HepG2 (cell line): ENCODE measurements at regions not wholly inside any gene's neighbourhood (a gene's known extent, or its start where the extent isn't known, plus 50 kb on each side); places are given as distances from the start of the nearest gene placed in this dataset.

Experiments
- ATAC-seq: fragments of 200-7000 bp; cut with Tn5 transposase; 3 replicates; pipeline ENCODE4 v1.9.1; 2020; ENCODE audit warnings: mild to moderate bottlenecking, moderate library complexity
- BruUV-seq: library from RNA; stranded (reverse); fragments of 400-500 nt; replicated peaks from 2 replicates; lab custom pipeline; 2021; lab: Mats Ljungman, UMichigan
- CTCF ChIA-PET: fragments of 300-600 bp; formaldehyde crosslinking; extraction: SDS; loops from one replicate; lab custom pipeline; 2021; ENCODE audit warnings: low total read pairs, inconsistent platforms, low intra/inter-chr PET ratio; lab: Yijun Ruan, JAX
- POLR2A ChIA-PET: fragments of 350-600 bp; sonication (Branson Sonifier 250); formaldehyde crosslinking; loops from one replicate; lab custom pipeline; 2020; ENCODE audit warnings: antibody characterized with exemption, inconsistent platforms; lab: Yijun Ruan, JAX
- DNase-seq: peaks from one replicate; pipeline ENCODE4 v3.0.0-alpha.2; 2015; ENCODE audit warnings: low spot score
- FAIRE-seq: peaks from 3 replicates; lab custom pipeline; 2011; peaks lifted over from hg19 to GRCh38; lab: Jason Lieb, UNC
- H2AFZ ChIP-seq: one replicate; pipeline ENCODE4 v1.6.1; 2011; ENCODE audit warnings: low read length, inconsistent platforms
- H3K27ac ChIP-seq: fragments of 300-600 bp; 3 replicates; pipeline ENCODE4 v1.8.0; 2011; ENCODE audit warnings: mixed run types, mild to moderate bottlenecking, mixed read lengths, low read length, inconsistent platforms; ENCODE audit not compliant: insufficient read depth; ENCODE audit errors: extremely low read length
- H3K27me3 ChIP-seq, 2 experiments: fragments of 200-600 bp in 1 of 2; 2 replicates in 1 of 2; 3 replicates in 1 of 2; pipeline versions ENCODE4 v1.6.0 to v1.8.0; 2011; ENCODE audit warnings: low read length in 2 of 2, mild to moderate bottlenecking in 2 of 2, moderate library complexity in 2 of 2, inconsistent platforms in 1 of 2; ENCODE audit not compliant: insufficient read depth in 2 of 2, control insufficient read depth in 1 of 2
- H3K36me3 ChIP-seq, 2 experiments: fragments of 200-600 bp in 1 of 2; replicated peaks in 1 of 2; 2 replicates in 1 of 2; 3 replicates in 1 of 2; pipeline versions ENCODE4 v1.5.1 to v1.8.0; 2011; ENCODE audit warnings: low read length in 2 of 2, inconsistent platforms in 1 of 2; ENCODE audit not compliant: insufficient read depth in 2 of 2, control insufficient read depth in 1 of 2
- H3K4me1 ChIP-seq: 2 replicates; pipeline ENCODE4 v1.5.1; 2012; ENCODE audit warnings: low read length, inconsistent platforms; ENCODE audit not compliant: insufficient read depth
- H3K4me2 ChIP-seq: 2 replicates; pipeline ENCODE4 v1.6.0; 2011; ENCODE audit warnings: low read depth, low read length, inconsistent platforms
- H3K4me3 ChIP-seq, 3 experiments: fragments of 200-600 bp in 1 of 3; sonication (generic), shearing (Covaris generic) in 1 of 3; replicated peaks in 1 of 3; 2 replicates each; pipeline ENCODE4 v1.5.1; 2011 to 2016; ENCODE audit warnings: low read length in 3 of 3, inconsistent platforms in 2 of 3, low read depth in 2 of 3, mild to moderate bottlenecking in 2 of 3, control low read depth in 1 of 3, mixed read lengths in 1 of 3; ENCODE audit not compliant: insufficient read depth in 1 of 3
- H3K79me2 ChIP-seq: one replicate; pipeline ENCODE4 v1.6.1; 2011; ENCODE audit warnings: low read length, inconsistent platforms; ENCODE audit not compliant: insufficient read depth
- H3K9ac ChIP-seq: 2 replicates; pipeline ENCODE4 v1.6.0; 2011; ENCODE audit warnings: mild to moderate bottlenecking, low read depth, low read length, inconsistent platforms; ENCODE audit not compliant: insufficient read depth
- H3K9me3 ChIP-seq: 2 replicates; pipeline ENCODE4 v1.5.1; 2012; ENCODE audit warnings: mild to moderate bottlenecking, low read length
- H4K20me1 ChIP-seq: 2 replicates; pipeline ENCODE4 v1.6.0; 2011; ENCODE audit warnings: inconsistent platforms, mild to moderate bottlenecking, low read length, moderate library complexity; ENCODE audit not compliant: insufficient read depth
- ATRX ChIP-seq: sonication (generic); formaldehyde crosslinking; IDR thresholded peaks from 2 replicates; pipeline ENCODE4 v1.4.0; 2020; ENCODE audit warnings: missing genetic modification reagents, borderline replicate concordance
- GTF3A ChIP-seq: sonication (generic); formaldehyde crosslinking; conservative IDR thresholded peaks from 2 replicates; pipeline ENCODE4 v1.4.0; 2020; ENCODE audit warnings: mild to moderate bottlenecking, missing genetic modification reagents
- HMG20A ChIP-seq: IDR thresholded peaks from 2 replicates; pipeline ENCODE4 v1.6.1; 2016; ENCODE audit warnings: borderline replicate concordance
- LCORL ChIP-seq, 2 experiments: fragments of 450-650 bp in 1 of 2; sonication (generic) in 1 of 2; formaldehyde crosslinking in 1 of 2; IDR thresholded peaks; 2 replicates each; pipeline versions ENCODE4 v1.5.0 to v1.6.1; 2017 to 2020; ENCODE audit warnings: antibody characterized with exemption in 1 of 2, missing genetic modification reagents in 1 of 2
- MEIS1 ChIP-seq: sonication (generic); formaldehyde crosslinking; IDR thresholded peaks from 2 replicates; pipeline ENCODE4 v1.9.0; 2021; ENCODE audit warnings: mild to moderate bottlenecking, missing genetic modification reagents, moderate library complexity, borderline replicate concordance
- SIX1 ChIP-seq: sonication (generic); formaldehyde crosslinking; IDR thresholded peaks from 2 replicates; pipeline ENCODE4 v1.4.0; 2020; ENCODE audit warnings: missing genetic modification reagents, borderline replicate concordance
- U2AF2 ChIP-seq: fragments of 200-400 bp; formaldehyde crosslinking; IDR thresholded peaks from 2 replicates; pipeline ENCODE4 v1.6.1; 2017; ENCODE audit warnings: low read depth, mild to moderate bottlenecking, low read length
- ZBTB37 ChIP-seq: sonication (generic); formaldehyde crosslinking; IDR thresholded peaks from 2 replicates; pipeline ENCODE4 v1.4.0; 2020; ENCODE audit warnings: mild to moderate bottlenecking, missing genetic modification reagents
- ZBTB38 ChIP-seq: sonication (generic); formaldehyde crosslinking; IDR thresholded peaks from 2 replicates; pipeline ENCODE4 v1.5.1; 2020; ENCODE audit warnings: mild to moderate bottlenecking, missing genetic modification reagents
- ZC3H13 ChIP-seq: sonication (generic); formaldehyde crosslinking; IDR thresholded peaks from 2 replicates; pipeline ENCODE4 v1.8.1; 2023; ENCODE audit warnings: mild to moderate bottlenecking, missing genetic modification reagents, moderate library complexity
- ZFP37 ChIP-seq: sonication (generic); formaldehyde crosslinking; IDR thresholded peaks from 2 replicates; pipeline ENCODE4 v1.4.0; 2020; ENCODE audit warnings: missing genetic modification reagents, borderline replicate concordance
- ZNF24 ChIP-seq: fragments of 450-650 bp; IDR thresholded peaks from 2 replicates; pipeline ENCODE4 v1.6.1; 2017; ENCODE audit warnings: antibody characterized with exemption, mild to moderate bottlenecking
- ZNF292 ChIP-seq: sonication (generic); formaldehyde crosslinking; IDR thresholded peaks from 2 replicates; pipeline ENCODE4 v1.8.1; 2022; ENCODE audit warnings: mild to moderate bottlenecking, low read depth, missing genetic modification reagents, borderline replicate concordance
- ZNF350 ChIP-seq: sonication (generic); formaldehyde crosslinking; IDR thresholded peaks from 2 replicates; pipeline ENCODE4 v1.4.0; 2020; ENCODE audit warnings: mild to moderate bottlenecking, low read depth, missing genetic modification reagents, borderline replicate concordance
- ZNF407 ChIP-seq: sonication (generic); formaldehyde crosslinking; IDR thresholded peaks from one replicate; pipeline ENCODE4 v1.5.1; 2020; ENCODE audit warnings: mild to moderate bottlenecking, missing genetic modification reagents; ENCODE audit errors: not compliant biosample characterization
- ZNF761 ChIP-seq: sonication (generic); formaldehyde crosslinking; conservative IDR thresholded peaks from 2 replicates; pipeline ENCODE4 v1.4.0; 2020; ENCODE audit warnings: mild to moderate bottlenecking, missing genetic modification reagents
- WGBS: methylation state at CpG from one replicate; pipeline ENCODE4 v1.1.6; 2017; ENCODE audit warnings: low lambda C conversion rate; 5-methylcytosine and 5-hydroxymethylcytosine counted together
- in situ Hi-C: cut with HindIII; loops from 2 replicates; pipeline ENCODE4 v1.10.0; 2017; ENCODE audit warnings: low pct_unique_long_range_greater_than_20kb; ENCODE audit not compliant: extremely low pct_ligation_motif_present
- intact Hi-C: fragments of 100-400 bp; cut with micrococcal nuclease; formaldehyde crosslinking; loops from one replicate; pipeline ENCODE4 v1.10.0; 2022; ENCODE audit not compliant: unreplicated experiment
- TF ChIP-seq, protein P1 (sequence below): IDR thresholded peaks from 2 replicates; pipeline ENCODE4 v1.6.1; 2016; ENCODE audit warnings: low read depth, borderline replicate concordance

DNA sequence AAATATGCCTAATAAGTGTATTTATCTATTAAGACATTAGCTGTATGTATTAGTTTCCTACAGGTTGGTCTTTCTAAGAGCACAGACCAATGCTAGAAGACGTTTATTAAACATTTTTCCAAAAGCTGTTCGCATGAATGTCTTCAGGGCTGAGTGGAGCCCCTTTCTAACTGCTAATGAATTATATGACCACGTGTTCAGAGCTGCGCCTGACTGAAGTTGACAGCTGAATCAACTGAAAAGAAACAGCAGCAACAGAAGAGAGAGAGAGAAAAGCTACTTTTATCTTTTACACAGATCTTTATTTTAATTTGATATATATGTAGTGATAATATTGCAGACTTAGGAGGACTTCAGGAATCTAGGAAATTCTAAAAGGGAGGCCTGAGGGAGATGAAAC lies 75.2 kb upstream of the ARID1B start:
- Histone ChIP-seq H2AFZ (no peak overlapping the region), H3K27me3 (peaks cover 0 to 18% of the 10 kb centered on the region in 2 experiments; a peak in 3 of 5 replicates), H3K9ac (no peak overlapping the region), H3K9me3 (no peaks in the 10 kb centered on the region), H3K4me2 (no peak overlapping the region), H3K4me1 (no peaks in the 10 kb centered on the region), H3K36me3 (no peaks in the 10 kb centered on the region), H3K27ac (no peak overlapping the region), H4K20me1 (no peaks in the 10 kb centered on the region), H3K4me3 (no peak overlapping the region), H3K79me2 (no peaks in the 10 kb centered on the region)
- intact Hi-C loops: no loop called here
- BruUV-seq: no TSS peak
- DNase-seq (no peak), FAIRE-seq (no peak), ATAC-seq (no peak)
- ChIA-PET POLR2A (no interaction called here), CTCF (no interaction called here)
- in situ Hi-C loops: no loop called here
- 24% methylated on average over 4 of the region's 4 CpGs for WGBS
- TF ChIP-seq SIX1 (CRISPR knock-in tag) (no peak), ZNF407 (CRISPR knock-in tag) (no peak), ATRX (CRISPR knock-in tag) (no peak), ZNF350 (no peak), ZNF24 (no peak), GTF3A (CRISPR knock-in tag) (no peak), ZFP37 (CRISPR knock-in tag) (no peak), HMG20A (no peak), U2AF2 (no peak), ZNF292 (CRISPR knock-in tag) (no peak), MEIS1 (no peak), LCORL (IDR thresholded peaks at IDR 0.05) (no peak), LCORL (CRISPR knock-in tag; IDR thresholded peaks at IDR 0.05) (no peak), ZBTB37 (no peak), ZC3H13 (CRISPR knock-in tag) (no peak), ZNF761 (CRISPR knock-in tag) (no peak), ZBTB38 (CRISPR knock-in tag) (no peak)
- TF ChIP-seq, protein P1, sequence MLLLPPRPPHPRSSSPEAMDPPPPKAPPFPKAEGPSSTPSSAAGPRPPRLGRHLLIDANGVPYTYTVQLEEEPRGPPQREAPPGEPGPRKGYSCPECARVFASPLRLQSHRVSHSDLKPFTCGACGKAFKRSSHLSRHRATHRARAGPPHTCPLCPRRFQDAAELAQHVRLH (CRISPR knock-in tag): no peak
